Endodermal cell (in vitro differentiated cells): ENCODE measurements at regions not wholly inside any gene's neighbourhood (a gene's known extent, or its start where the extent isn't known, plus 50 kb on each side); places are given as distances from the start of the nearest gene placed in this dataset.

Experiments
- DNase-seq: peaks from one replicate; pipeline ENCODE4 v3.0.0-alpha.2; 2017
- H3K27ac ChIP-seq: 2 replicates; pipeline ENCODE4 v1.5.1; 2013; ENCODE audit warnings: mild to moderate bottlenecking, low read depth, low read length, moderate library complexity
- H3K27me3 ChIP-seq: 2 replicates; pipeline ENCODE4 v1.6.1; 2013; ENCODE audit warnings: mild to moderate bottlenecking, low read length, moderate library complexity; ENCODE audit not compliant: insufficient read depth, control insufficient read depth, poor library complexity, severe bottlenecking
- H3K36me3 ChIP-seq: 2 replicates; pipeline ENCODE4 v1.7.0; 2013; ENCODE audit warnings: mild to moderate bottlenecking, low read length, moderate library complexity; ENCODE audit not compliant: control insufficient read depth, insufficient read depth
- H3K4me1 ChIP-seq: one replicate; pipeline ENCODE4 v1.7.0; 2013; ENCODE audit warnings: low read length; ENCODE audit not compliant: control insufficient read depth, insufficient read depth
- H3K4me3 ChIP-seq: 2 replicates; pipeline ENCODE4 v1.5.1; 2013; ENCODE audit warnings: mild to moderate bottlenecking, low read length, moderate library complexity
- H3K9ac ChIP-seq: 2 replicates; pipeline ENCODE4 v1.6.1; 2013; ENCODE audit warnings: mild to moderate bottlenecking, low read length, moderate library complexity; ENCODE audit not compliant: poor library complexity, severe bottlenecking; ENCODE audit errors: extremely low read depth
- H3K9me3 ChIP-seq: 2 replicates; pipeline ENCODE4 v1.6.1; 2013; ENCODE audit warnings: mild to moderate bottlenecking, low read length, moderate library complexity; ENCODE audit not compliant: control insufficient read depth
- H3K27ac Mint-ChIP-seq: 2 replicates; pipeline ENCODE4 v1.8.0; 2020; ENCODE audit warnings: mixed read lengths
- H3K27me3 Mint-ChIP-seq: 2 replicates; pipeline ENCODE4 v1.8.0; 2021; ENCODE audit warnings: mild to moderate bottlenecking, mixed read lengths; ENCODE audit not compliant: insufficient read depth
- H3K36me3 Mint-ChIP-seq: 2 replicates; pipeline ENCODE4 v1.8.0; 2020; ENCODE audit warnings: low read depth, mixed read lengths
- H3K4me1 Mint-ChIP-seq: 2 replicates; pipeline ENCODE4 v1.8.0; 2020; ENCODE audit warnings: mixed read lengths
- H3K4me3 Mint-ChIP-seq: 2 replicates; pipeline ENCODE4 v1.8.0; 2020; ENCODE audit warnings: mild to moderate bottlenecking, moderate library complexity, mixed read lengths
- H3K9me3 Mint-ChIP-seq: 2 replicates; pipeline ENCODE4 v1.8.0; 2020; ENCODE audit warnings: mild to moderate bottlenecking, mixed read lengths
- CTCF ChIP-seq: fragments of 200-600 bp; sonication (generic); conservative IDR thresholded peaks from 2 replicates; pipeline ENCODE4 v1.5.0; 2021; ENCODE audit warnings: antibody characterized with exemption, mild to moderate bottlenecking
- WGBS, 2 experiments: methylation state at CpG; one replicate each; pipeline versions ENCODE4 v1.1.5 to v1.1.7; 2013; ENCODE audit warnings: missing lambda C conversion rate in 2 of 2, mixed read lengths in 1 of 2; ENCODE audit not compliant: insufficient coverage in 1 of 2, insufficient read length in 1 of 2; 5-methylcytosine and 5-hydroxymethylcytosine counted together

- no peak for TF ChIP-seq CTCF
- Histone ChIP-seq H3K27ac (no peak overlapping the region), H3K4me1 (no peaks in the 10 kb centered on the region), H3K9ac (no peak overlapping the region), H3K9me3 (no peaks in the 10 kb centered on the region), H3K36me3 (no peaks in the 10 kb centered on the region), H3K27me3 (no peaks in the 10 kb centered on the region), H3K4me3 (no peak overlapping the region)
- Mint-ChIP-seq H3K27ac (no peak overlapping the region), H3K9me3 (no peaks in the 10 kb centered on the region), H3K4me3 (no peak overlapping the region), H3K4me1 (no peaks in the 10 kb centered on the region), H3K27me3 (no peaks in the 10 kb centered on the region), H3K36me3 (no peaks in the 10 kb centered on the region)
- no peak for DNase-seq
- WGBS, 2 experiments = 95 to 98% methylated on average over 22 to 29 of the region's 29 CpGs
These were observed 70.2 kb downstream of the FAM43A start for GRCh38 chr3:194755671-194756459.

GRCh38 chr3:194756460-194756779 lies 70.7 kb downstream of the FAM43A start:
- Mint-ChIP-seq H3K27ac (no peak overlapping the region), H3K4me1 (no peaks in the 10 kb centered on the region), H3K9me3 (no peaks in the 10 kb centered on the region), H3K4me3 (no peak overlapping the region), H3K27me3 (no peaks in the 10 kb centered on the region), H3K36me3 (no peaks in the 10 kb centered on the region)
- no peaks in the 10 kb centered on the region for H3K36me3 ChIP-seq
- no peaks in the 10 kb centered on the region for H3K27me3 ChIP-seq
- WGBS, 2 experiments = 92 to 97% methylated on average over 4 of the region's 4 CpGs
- H3K27ac ChIP-seq = no peak overlapping the region
- no peaks in the 10 kb centered on the region for H3K9me3 ChIP-seq
- no peak overlapping the region for H3K9ac ChIP-seq
- no peak for TF ChIP-seq CTCF
- DNase-seq = no peak
- no peak overlapping the region for H3K4me3 ChIP-seq
- no peaks in the 10 kb centered on the region for H3K4me1 ChIP-seq

GRCh38 chr3:194756791-194757325 lies 71.2 kb downstream of the FAM43A start:
- H3K27ac ChIP-seq = no peak overlapping the region
- H3K4me3 Mint-ChIP-seq = no peak overlapping the region
- H3K27me3 ChIP-seq = no peaks in the 10 kb centered on the region
- H3K9me3 Mint-ChIP-seq = no peaks in the 10 kb centered on the region
- DNase-seq = no peak
- H3K4me1 Mint-ChIP-seq = no peaks in the 10 kb centered on the region
- H3K9me3 ChIP-seq = no peaks in the 10 kb centered on the region
- WGBS, 2 experiments = 90 to 92% methylated on average over 8 to 10 of the region's 10 CpGs
- no peak overlapping the region for H3K4me3 ChIP-seq
- H3K27ac Mint-ChIP-seq = no peak overlapping the region
- H3K36me3 ChIP-seq = no peaks in the 10 kb centered on the region
- no peaks in the 10 kb centered on the region for H3K36me3 Mint-ChIP-seq
- H3K9ac ChIP-seq = no peak overlapping the region
- H3K27me3 Mint-ChIP-seq = no peaks in the 10 kb centered on the region
- no peaks in the 10 kb centered on the region for H3K4me1 ChIP-seq
- TF ChIP-seq CTCF = no peak
